B cell (primary cell): ENCODE measurements at regions not wholly inside any gene's neighbourhood (a gene's known extent, or its start where the extent isn't known, plus 50 kb on each side); places are given as distances from the start of the nearest gene placed in this dataset.

Experiments used
- EZH2 ChIP-seq: IDR thresholded peaks from 2 replicates; pipeline ENCODE4 v1.6.1; 2012; ENCODE audit warnings: borderline replicate concordance, low read depth, mild to moderate bottlenecking, moderate library complexity, low read length; ENCODE audit not compliant: insufficient read depth, poor library complexity, severe bottlenecking
- TF ChIP-seq, protein P1 (sequence below): fragments of 200-600 bp; IDR thresholded peaks from one replicate; pipeline ENCODE4 v1.8.0; 2022; ENCODE audit warnings: antibody characterized with exemption, mild to moderate bottlenecking

- TF ChIP-seq, protein P1, sequence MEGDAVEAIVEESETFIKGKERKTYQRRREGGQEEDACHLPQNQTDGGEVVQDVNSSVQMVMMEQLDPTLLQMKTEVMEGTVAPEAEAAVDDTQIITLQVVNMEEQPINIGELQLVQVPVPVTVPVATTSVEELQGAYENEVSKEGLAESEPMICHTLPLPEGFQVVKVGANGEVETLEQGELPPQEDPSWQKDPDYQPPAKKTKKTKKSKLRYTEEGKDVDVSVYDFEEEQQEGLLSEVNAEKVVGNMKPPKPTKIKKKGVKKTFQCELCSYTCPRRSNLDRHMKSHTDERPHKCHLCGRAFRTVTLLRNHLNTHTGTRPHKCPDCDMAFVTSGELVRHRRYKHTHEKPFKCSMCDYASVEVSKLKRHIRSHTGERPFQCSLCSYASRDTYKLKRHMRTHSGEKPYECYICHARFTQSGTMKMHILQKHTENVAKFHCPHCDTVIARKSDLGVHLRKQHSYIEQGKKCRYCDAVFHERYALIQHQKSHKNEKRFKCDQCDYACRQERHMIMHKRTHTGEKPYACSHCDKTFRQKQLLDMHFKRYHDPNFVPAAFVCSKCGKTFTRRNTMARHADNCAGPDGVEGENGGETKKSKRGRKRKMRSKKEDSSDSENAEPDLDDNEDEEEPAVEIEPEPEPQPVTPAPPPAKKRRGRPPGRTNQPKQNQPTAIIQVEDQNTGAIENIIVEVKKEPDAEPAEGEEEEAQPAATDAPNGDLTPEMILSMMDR = no peak
- no peak for TF ChIP-seq EZH2
Measured at GRCh38 chr3:36193448-36193847, 186.9 kb upstream of the STAC start.
